ENCODE measurements at regions not wholly inside any gene's neighbourhood (a gene's known extent, or its start where the extent isn't known, plus 50 kb on each side); places are given as distances from the start of the nearest gene placed in this dataset.

DNA sequence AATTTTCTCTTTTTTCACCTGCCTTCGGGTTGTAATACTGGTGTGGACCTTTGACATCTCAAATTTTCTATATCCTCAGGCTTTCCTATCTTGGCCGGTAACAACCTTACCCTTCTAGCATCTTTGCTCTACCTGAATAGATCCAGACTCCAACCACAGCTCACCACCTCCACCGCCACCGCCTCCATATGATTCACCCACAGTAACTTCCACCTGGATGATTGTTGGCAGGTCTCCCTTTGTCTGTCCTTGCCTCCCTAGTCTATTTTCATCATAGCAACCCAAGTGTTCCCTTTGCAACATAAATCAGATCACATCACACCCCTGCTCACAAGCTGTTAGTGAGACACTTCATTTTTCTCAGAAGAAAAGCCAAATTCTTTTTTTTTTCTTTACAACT is 525.8 kb upstream of the POU3F2 start:
- no peaks in the 10 kb centered on the region for H4K20me1 ChIP-seq (ENCODE audit: insufficient read depth, low read length, poor library complexity, severe bottlenecking)
- TF ChIP-seq, protein P1, sequence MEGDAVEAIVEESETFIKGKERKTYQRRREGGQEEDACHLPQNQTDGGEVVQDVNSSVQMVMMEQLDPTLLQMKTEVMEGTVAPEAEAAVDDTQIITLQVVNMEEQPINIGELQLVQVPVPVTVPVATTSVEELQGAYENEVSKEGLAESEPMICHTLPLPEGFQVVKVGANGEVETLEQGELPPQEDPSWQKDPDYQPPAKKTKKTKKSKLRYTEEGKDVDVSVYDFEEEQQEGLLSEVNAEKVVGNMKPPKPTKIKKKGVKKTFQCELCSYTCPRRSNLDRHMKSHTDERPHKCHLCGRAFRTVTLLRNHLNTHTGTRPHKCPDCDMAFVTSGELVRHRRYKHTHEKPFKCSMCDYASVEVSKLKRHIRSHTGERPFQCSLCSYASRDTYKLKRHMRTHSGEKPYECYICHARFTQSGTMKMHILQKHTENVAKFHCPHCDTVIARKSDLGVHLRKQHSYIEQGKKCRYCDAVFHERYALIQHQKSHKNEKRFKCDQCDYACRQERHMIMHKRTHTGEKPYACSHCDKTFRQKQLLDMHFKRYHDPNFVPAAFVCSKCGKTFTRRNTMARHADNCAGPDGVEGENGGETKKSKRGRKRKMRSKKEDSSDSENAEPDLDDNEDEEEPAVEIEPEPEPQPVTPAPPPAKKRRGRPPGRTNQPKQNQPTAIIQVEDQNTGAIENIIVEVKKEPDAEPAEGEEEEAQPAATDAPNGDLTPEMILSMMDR (conservative IDR thresholded peaks at IDR 0.05; ENCODE audit: low read length), result no peak
- no peak for TF ChIP-seq EZH2phosphoT487 (IDR thresholded peaks at IDR 0.05; ENCODE audit: borderline replicate concordance)
- no peak overlapping the region for H3K9ac ChIP-seq (ENCODE audit: low read depth, low read length, poor library complexity, severe bottlenecking)
- H3K4me3 ChIP-seq (ENCODE audit: low read length, poor library complexity, severe bottlenecking), result no peak overlapping the region
- H3K4me2 ChIP-seq (ENCODE audit: low read depth, low read length, poor library complexity, severe bottlenecking), result no peak overlapping the region
- no peaks in the 10 kb centered on the region for H3K9me2 ChIP-seq (replicated peaks; ENCODE audit: low read depth, low read length)
- H3K79me2 ChIP-seq (ENCODE audit: insufficient read depth, low read length), result no peaks in the 10 kb centered on the region
- no peaks in the 10 kb centered on the region for H3K27me3 ChIP-seq (ENCODE audit: insufficient read depth, low read length, poor library complexity, severe bottlenecking)
- no peaks in the 10 kb centered on the region for H3K4me1 ChIP-seq (ENCODE audit: insufficient read depth, low read length, poor library complexity, severe bottlenecking)
- H2AFZ ChIP-seq (ENCODE audit: low read length), result no peak overlapping the region
- no peaks in the 10 kb centered on the region for H3F3A ChIP-seq (ENCODE audit: low read depth)
- H3K9me3 ChIP-seq (ENCODE audit: insufficient read depth, low read depth, low read length), result 0 out of 2 replicates have a peak, but pooled peaks cover 5% of the 10 kb centered on the region
- H3K36me3 ChIP-seq (ENCODE audit: insufficient read depth, low read length), result no peaks in the 10 kb centered on the region

DNA sequence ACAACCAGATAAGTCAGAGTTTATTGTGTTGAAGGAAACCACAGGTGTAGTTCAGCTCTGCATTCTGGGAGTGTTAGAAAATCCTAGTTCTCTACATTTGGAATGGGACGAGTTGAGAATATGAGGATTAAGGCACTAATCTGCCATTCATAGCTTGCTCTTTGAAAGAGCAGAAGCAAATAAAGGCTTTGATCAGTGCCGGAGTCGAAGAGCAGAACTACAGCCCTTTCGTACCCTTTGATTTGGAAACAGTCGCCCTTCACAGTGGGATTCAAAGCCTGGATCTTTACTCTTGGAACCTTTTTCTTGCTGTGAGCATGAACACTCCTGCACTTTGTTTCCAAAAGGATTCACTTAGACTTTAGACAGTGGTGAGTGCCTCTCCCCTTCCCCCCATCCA is 523.9 kb upstream of the POU3F2 start:
- H3K9ac ChIP-seq (ENCODE audit: low read depth, low read length, poor library complexity, severe bottlenecking), result no peak overlapping the region
- TF ChIP-seq EZH2phosphoT487 (IDR thresholded peaks at IDR 0.05; ENCODE audit: borderline replicate concordance), result no peak
- TF ChIP-seq, protein P1 (conservative IDR thresholded peaks at IDR 0.05; ENCODE audit: low read length), result no peak
- H3K4me3 ChIP-seq (ENCODE audit: low read length, poor library complexity, severe bottlenecking), result no peak overlapping the region
- no peaks in the 10 kb centered on the region for H3K27me3 ChIP-seq (ENCODE audit: insufficient read depth, low read length, poor library complexity, severe bottlenecking)
- no peaks in the 10 kb centered on the region for H3K4me1 ChIP-seq (ENCODE audit: insufficient read depth, low read length, poor library complexity, severe bottlenecking)
- no peaks in the 10 kb centered on the region for H4K20me1 ChIP-seq (ENCODE audit: insufficient read depth, low read length, poor library complexity, severe bottlenecking)
- no peaks in the 10 kb centered on the region for H3K79me2 ChIP-seq (ENCODE audit: insufficient read depth, low read length)
- no peaks in the 10 kb centered on the region for H3K9me2 ChIP-seq (replicated peaks; ENCODE audit: low read depth, low read length)
- no peak overlapping the region for H3K4me2 ChIP-seq (ENCODE audit: low read depth, low read length, poor library complexity, severe bottlenecking)
- no peaks in the 10 kb centered on the region for H3F3A ChIP-seq (ENCODE audit: low read depth)
- no peaks in the 10 kb centered on the region for H3K36me3 ChIP-seq (ENCODE audit: insufficient read depth, low read length)
- no peak overlapping the region for H2AFZ ChIP-seq (ENCODE audit: low read length)
- no peaks in the 10 kb centered on the region for H3K9me3 ChIP-seq (ENCODE audit: insufficient read depth, low read depth, low read length)

DNA sequence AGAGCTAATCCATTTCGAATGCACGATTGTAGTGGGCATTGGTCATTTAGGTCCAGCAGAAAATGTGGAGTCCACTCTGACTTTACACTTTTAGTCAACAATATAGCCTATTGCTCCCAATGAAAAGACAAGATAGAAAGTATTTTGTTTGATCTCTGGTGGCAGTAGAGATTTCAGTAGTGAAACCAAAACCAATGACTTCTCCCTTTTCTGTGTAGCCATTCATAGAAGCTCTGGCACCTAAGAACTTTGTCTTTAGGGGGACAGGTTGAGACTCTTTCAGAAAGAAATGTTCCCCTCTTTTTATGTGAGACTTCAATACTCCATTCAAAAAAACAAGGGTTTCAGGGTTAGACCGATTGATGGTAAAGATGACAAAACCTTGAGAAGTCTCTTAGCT is 510.8 kb upstream of the POU3F2 start:
- Histone ChIP-seq H3K4me1 (ENCODE audit: insufficient read depth, low read length, poor library complexity, severe bottlenecking) (no peaks in the 10 kb centered on the region), H3K9ac (ENCODE audit: low read depth, low read length, poor library complexity, severe bottlenecking) (no peak overlapping the region), H2AFZ (ENCODE audit: low read length) (no peak overlapping the region), H3K79me2 (ENCODE audit: insufficient read depth, low read length) (no peaks in the 10 kb centered on the region), H3K36me3 (ENCODE audit: insufficient read depth, low read length) (no peaks in the 10 kb centered on the region), H4K20me1 (ENCODE audit: insufficient read depth, low read length, poor library complexity, severe bottlenecking) (no peaks in the 10 kb centered on the region), H3K9me2 (replicated peaks; ENCODE audit: low read depth, low read length) (no peaks in the 10 kb centered on the region), H3K4me2 (ENCODE audit: low read depth, low read length, poor library complexity, severe bottlenecking) (no peak overlapping the region), H3K27me3 (ENCODE audit: insufficient read depth, low read length, poor library complexity, severe bottlenecking) (no peaks in the 10 kb centered on the region), H3K9me3 (ENCODE audit: insufficient read depth, low read depth, low read length) (no peaks in the 10 kb centered on the region), H3K4me3 (ENCODE audit: low read length, poor library complexity, severe bottlenecking) (no peak overlapping the region), H3F3A (ENCODE audit: low read depth) (no peaks in the 10 kb centered on the region)
- no peak for TF ChIP-seq EZH2phosphoT487 (IDR thresholded peaks at IDR 0.05; ENCODE audit: borderline replicate concordance)
- TF ChIP-seq, protein P1 (conservative IDR thresholded peaks at IDR 0.05; ENCODE audit: low read length), result no peak
